AML-193 (cell line): ENCODE measurements at regions not wholly inside any gene's neighbourhood (a gene's known extent, or its start where the extent isn't known, plus 50 kb on each side); places are given as distances from the start of the nearest gene placed in this dataset.

ENCODE experiments used
- DNase-seq, 2 experiments: peaks; one replicate each; lab custom pipeline; 2025; lab: John Stamatoyannopoulos, UW

- no peak for DNase-seq
These were observed 1381.8 kb downstream of the MRPL39 start for GRCh38 chr21:24225431-24225830.

GRCh38 chr21:24224422-24224821, 1382.9 kb downstream of the MRPL39 start:
- DNase-seq = no peak

GRCh38 chr21:24223624-24224023, 1383.7 kb downstream of the MRPL39 start:
- DNase-seq = no peak

GRCh38 chr21:24222676-24223075, 1384.6 kb downstream of the MRPL39 start:
- no peak for DNase-seq

- DNase-seq = no peak
These were observed 1386.8 kb downstream of the MRPL39 start for GRCh38 chr21:24220446-24220845.

- no peak for DNase-seq
These were observed 1390.1 kb downstream of the MRPL39 start for GRCh38 chr21:24217151-24217550.

- DNase-seq = no peak
These were observed 1397.2 kb downstream of the MRPL39 start for GRCh38 chr21:24210130-24210529.

GRCh38 chr21:24208562-24209260, 1398.6 kb downstream of the MRPL39 start:
- DNase-seq = no peak

- no peak for DNase-seq
These were observed 1402.0 kb downstream of the MRPL39 start for GRCh38 chr21:24205319-24205718.

- DNase-seq = no peak
These were observed 1402.6 kb downstream of the MRPL39 start for GRCh38 chr21:24204641-24205040.

- no peak for DNase-seq
These were observed 1407.2 kb downstream of the MRPL39 start for GRCh38 chr21:24200052-24200451.

GRCh38 chr21:24197923-24198322, 1409.4 kb downstream of the MRPL39 start:
- DNase-seq = no peak

GRCh38 chr21:24197132-24197643, 1410.1 kb downstream of the MRPL39 start:
- no peak for DNase-seq

GRCh38 chr21:24188506-24188905, 1418.8 kb downstream of the MRPL39 start:
- DNase-seq = no peak

- DNase-seq = no peak
These were observed 1424.2 kb downstream of the MRPL39 start for GRCh38 chr21:24183077-24183476.

- DNase-seq = no peak
These were observed 1428.2 kb downstream of the MRPL39 start for GRCh38 chr21:24179110-24179509.

GRCh38 chr21:24175106-24175505, 1432.2 kb downstream of the MRPL39 start:
- DNase-seq = no peak

- no peak for DNase-seq
These were observed 1435.5 kb downstream of the MRPL39 start for GRCh38 chr21:24171736-24172135.

- DNase-seq = no peak
These were observed 1443.7 kb downstream of the MRPL39 start for GRCh38 chr21:24163539-24163938.

GRCh38 chr21:24160528-24160927, 1446.8 kb downstream of the MRPL39 start:
- no peak for DNase-seq

- no peak for DNase-seq
These were observed 1454.1 kb downstream of the MRPL39 start for GRCh38 chr21:24153137-24153536.

- DNase-seq = no peak
These were observed 1456.5 kb downstream of the MRPL39 start for GRCh38 chr21:24150753-24151152.

- DNase-seq = no peak
These were observed 1458.8 kb downstream of the MRPL39 start for GRCh38 chr21:24148461-24148860.

- no peak for DNase-seq
These were observed 1459.6 kb downstream of the MRPL39 start for GRCh38 chr21:24147674-24148073.
